HepG2 (cell line): ENCODE measurements at regions not wholly inside any gene's neighbourhood (a gene's known extent, or its start where the extent isn't known, plus 50 kb on each side); places are given as distances from the start of the nearest gene placed in this dataset.

ENCODE experiments used
- ATAC-seq: fragments of 200-7000 bp; cut with Tn5 transposase; 3 replicates; pipeline ENCODE4 v1.9.1; 2020; ENCODE audit warnings: mild to moderate bottlenecking, moderate library complexity
- BruUV-seq: library from RNA; stranded (reverse); fragments of 400-500 nt; replicated peaks from 2 replicates; lab custom pipeline; 2021; lab: Mats Ljungman, UMichigan
- CTCF ChIA-PET: fragments of 300-600 bp; formaldehyde crosslinking; extraction: SDS; loops from one replicate; lab custom pipeline; 2021; ENCODE audit warnings: low total read pairs, inconsistent platforms, low intra/inter-chr PET ratio; lab: Yijun Ruan, JAX
- POLR2A ChIA-PET: fragments of 350-600 bp; sonication (Branson Sonifier 250); formaldehyde crosslinking; loops from one replicate; lab custom pipeline; 2020; ENCODE audit warnings: antibody characterized with exemption, inconsistent platforms; lab: Yijun Ruan, JAX
- DNase-seq: peaks from one replicate; pipeline ENCODE4 v3.0.0-alpha.2; 2015; ENCODE audit warnings: low spot score
- FAIRE-seq: peaks from 3 replicates; lab custom pipeline; 2011; peaks lifted over from hg19 to GRCh38; lab: Jason Lieb, UNC
- H2AFZ ChIP-seq: one replicate; pipeline ENCODE4 v1.6.1; 2011; ENCODE audit warnings: low read length, inconsistent platforms
- H3K27ac ChIP-seq: fragments of 300-600 bp; 3 replicates; pipeline ENCODE4 v1.8.0; 2011; ENCODE audit warnings: mixed run types, mild to moderate bottlenecking, mixed read lengths, low read length, inconsistent platforms; ENCODE audit not compliant: insufficient read depth; ENCODE audit errors: extremely low read length
- H3K27me3 ChIP-seq, 2 experiments: fragments of 200-600 bp in 1 of 2; 2 replicates in 1 of 2; 3 replicates in 1 of 2; pipeline versions ENCODE4 v1.6.0 to v1.8.0; 2011; ENCODE audit warnings: low read length in 2 of 2, mild to moderate bottlenecking in 2 of 2, moderate library complexity in 2 of 2, inconsistent platforms in 1 of 2; ENCODE audit not compliant: insufficient read depth in 2 of 2, control insufficient read depth in 1 of 2
- H3K36me3 ChIP-seq, 2 experiments: fragments of 200-600 bp in 1 of 2; replicated peaks in 1 of 2; 2 replicates in 1 of 2; 3 replicates in 1 of 2; pipeline versions ENCODE4 v1.5.1 to v1.8.0; 2011; ENCODE audit warnings: low read length in 2 of 2, inconsistent platforms in 1 of 2; ENCODE audit not compliant: insufficient read depth in 2 of 2, control insufficient read depth in 1 of 2
- H3K4me1 ChIP-seq: 2 replicates; pipeline ENCODE4 v1.5.1; 2012; ENCODE audit warnings: low read length, inconsistent platforms; ENCODE audit not compliant: insufficient read depth
- H3K4me2 ChIP-seq: 2 replicates; pipeline ENCODE4 v1.6.0; 2011; ENCODE audit warnings: low read depth, low read length, inconsistent platforms
- H3K4me3 ChIP-seq, 3 experiments: fragments of 200-600 bp in 1 of 3; sonication (generic), shearing (Covaris generic) in 1 of 3; replicated peaks in 1 of 3; 2 replicates each; pipeline ENCODE4 v1.5.1; 2011 to 2016; ENCODE audit warnings: low read length in 3 of 3, inconsistent platforms in 2 of 3, low read depth in 2 of 3, mild to moderate bottlenecking in 2 of 3, control low read depth in 1 of 3, mixed read lengths in 1 of 3; ENCODE audit not compliant: insufficient read depth in 1 of 3
- H3K79me2 ChIP-seq: one replicate; pipeline ENCODE4 v1.6.1; 2011; ENCODE audit warnings: low read length, inconsistent platforms; ENCODE audit not compliant: insufficient read depth
- H3K9ac ChIP-seq: 2 replicates; pipeline ENCODE4 v1.6.0; 2011; ENCODE audit warnings: mild to moderate bottlenecking, low read depth, low read length, inconsistent platforms; ENCODE audit not compliant: insufficient read depth
- H3K9me3 ChIP-seq: 2 replicates; pipeline ENCODE4 v1.5.1; 2012; ENCODE audit warnings: mild to moderate bottlenecking, low read length
- H4K20me1 ChIP-seq: 2 replicates; pipeline ENCODE4 v1.6.0; 2011; ENCODE audit warnings: inconsistent platforms, mild to moderate bottlenecking, low read length, moderate library complexity; ENCODE audit not compliant: insufficient read depth
- CHCHD3 ChIP-seq: sonication (generic); formaldehyde crosslinking; IDR thresholded peaks from 2 replicates; pipeline ENCODE4 v1.8.0; 2022; ENCODE audit warnings: mild to moderate bottlenecking, missing genetic modification reagents, moderate library complexity
- CSRNP1 ChIP-seq: sonication (generic); formaldehyde crosslinking; IDR thresholded peaks from 2 replicates; pipeline ENCODE4 v1.8.1; 2023; ENCODE audit warnings: mild to moderate bottlenecking, missing genetic modification reagents
- ERF ChIP-seq: IDR thresholded peaks from 2 replicates; pipeline ENCODE4 v1.6.1; 2018; ENCODE audit warnings: missing biosample characterization, missing genetic modification reagents
- FOSL2 ChIP-seq: sonication (generic); formaldehyde crosslinking; IDR thresholded peaks from 2 replicates; pipeline ENCODE4 v1.4.0; 2020; ENCODE audit warnings: missing genetic modification reagents
- HHEX ChIP-seq: IDR thresholded peaks from 2 replicates; pipeline ENCODE4 v1.6.1; 2016; ENCODE audit warnings: control low read depth
- HOMEZ ChIP-seq: IDR thresholded peaks from 2 replicates; pipeline ENCODE4 v1.6.1; 2016; ENCODE audit warnings: low read depth
- HOXA7 ChIP-seq: sonication (generic); formaldehyde crosslinking; IDR thresholded peaks from 2 replicates; pipeline ENCODE4 v1.8.1; 2022; ENCODE audit warnings: mild to moderate bottlenecking, missing genetic modification reagents, moderate library complexity
- MAFF ChIP-seq: IDR thresholded peaks from 2 replicates; pipeline ENCODE4 v1.6.1; 2011; ENCODE audit warnings: low read depth, low read length, improper control_type of control experiment
- MBNL3 ChIP-seq: fragments of 250-450 bp; sonication (Bioruptor Pico); conservative IDR thresholded peaks from 2 replicates; pipeline ENCODE4 v1.8.0; 2022; ENCODE audit warnings: mild to moderate bottlenecking, inconsistent platforms
- NR1H2 ChIP-seq: sonication (generic); formaldehyde crosslinking; IDR thresholded peaks from 2 replicates; pipeline ENCODE4 v1.8.1; 2022; ENCODE audit warnings: low read depth, missing genetic modification reagents, borderline replicate concordance
- YEATS2 ChIP-seq: sonication (generic); formaldehyde crosslinking; IDR thresholded peaks from 2 replicates; pipeline ENCODE4 v1.4.0; 2020; ENCODE audit warnings: missing genetic modification reagents, borderline replicate concordance
- ZFP41 ChIP-seq: sonication (generic); formaldehyde crosslinking; IDR thresholded peaks from 2 replicates; pipeline ENCODE4 v1.4.0; 2020; ENCODE audit warnings: mild to moderate bottlenecking, missing genetic modification reagents, borderline replicate concordance
- ZFY ChIP-seq: sonication (generic); formaldehyde crosslinking; IDR thresholded peaks from 2 replicates; pipeline ENCODE4 v1.4.0; 2020; ENCODE audit warnings: missing genetic modification reagents
- ZNF790 ChIP-seq: sonication (generic); formaldehyde crosslinking; IDR thresholded peaks from 2 replicates; pipeline ENCODE4 v1.8.0; 2022; ENCODE audit warnings: missing genetic modification reagents, mild to moderate bottlenecking, borderline replicate concordance
- ZSCAN21 ChIP-seq: sonication (generic); formaldehyde crosslinking; IDR thresholded peaks from 2 replicates; pipeline ENCODE4 v1.8.0; 2022; ENCODE audit warnings: mild to moderate bottlenecking, missing genetic modification reagents, moderate library complexity, borderline replicate concordance
- ZSCAN30 ChIP-seq: sonication (generic); formaldehyde crosslinking; IDR thresholded peaks from 2 replicates; pipeline ENCODE4 v1.5.0; 2020; ENCODE audit warnings: mild to moderate bottlenecking, missing genetic modification reagents
- WGBS: methylation state at CpG from one replicate; pipeline ENCODE4 v1.1.6; 2017; ENCODE audit warnings: low lambda C conversion rate; 5-methylcytosine and 5-hydroxymethylcytosine counted together
- in situ Hi-C: cut with HindIII; loops from 2 replicates; pipeline ENCODE4 v1.10.0; 2017; ENCODE audit warnings: low pct_unique_long_range_greater_than_20kb; ENCODE audit not compliant: extremely low pct_ligation_motif_present
- intact Hi-C: fragments of 100-400 bp; cut with micrococcal nuclease; formaldehyde crosslinking; loops from one replicate; pipeline ENCODE4 v1.10.0; 2022; ENCODE audit not compliant: unreplicated experiment

- Histone ChIP-seq H3K9me3 (no peaks in the 10 kb centered on the region), H3K79me2 (no peaks in the 10 kb centered on the region), H3K27me3 (peaks cover 0 to 7% of the 10 kb centered on the region in 2 experiments; a peak in 1 of 5 replicates), H3K36me3 (no peaks in the 10 kb centered on the region), H3K4me2 (no peak overlapping the region), H3K27ac (no peak overlapping the region), H3K4me3 (no peak overlapping the region), H3K9ac (no peak overlapping the region), H2AFZ (no peak overlapping the region), H4K20me1 (no peaks in the 10 kb centered on the region), H3K4me1 (no peaks in the 10 kb centered on the region)
- intact Hi-C loops (no loop called here), in situ Hi-C loops (no loop called here)
- ATAC-seq (no peak), DNase-seq (no peak), FAIRE-seq (no peak)
- ChIA-PET CTCF (no interaction called here), POLR2A (no interaction called here)
- BruUV-seq, result no TSS peak
- TF ChIP-seq HHEX (CRISPR knock-in tag) (no peak), HOXA7 (CRISPR knock-in tag) (no peak)
These were observed 430.2 kb downstream of the EIPR1 start for GRCh38 chr2:2947406-2947805.

DNA sequence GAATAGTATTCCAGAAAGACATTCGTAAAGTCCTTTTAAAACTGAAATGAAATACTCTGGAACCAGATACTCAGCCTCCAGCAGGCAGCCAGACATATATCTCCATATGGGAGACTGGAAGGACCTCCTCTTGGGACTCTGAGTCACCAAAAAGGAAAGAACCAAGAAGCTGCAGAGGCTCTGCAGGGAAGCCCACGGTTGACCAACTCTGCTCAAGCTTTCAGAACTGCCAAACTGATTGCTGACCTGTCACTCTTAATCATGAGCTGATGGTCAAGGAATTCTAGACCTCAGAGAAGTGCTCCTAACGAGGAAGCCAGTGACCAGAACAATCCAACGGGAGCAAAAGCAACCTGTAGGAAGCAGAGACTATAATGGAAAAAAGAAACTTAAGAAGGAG, 434.7 kb downstream of the EIPR1 start:
- FAIRE-seq, result no peak
- Histone ChIP-seq H3K27ac (no peak overlapping the region), H3K36me3 (no peaks in the 10 kb centered on the region), H3K9me3 (no peaks in the 10 kb centered on the region), H3K9ac (no peak overlapping the region), H3K27me3 (0 out of 5 replicates have a peak, but pooled peaks cover 0 to 12% of the 10 kb centered on the region in 2 experiments), H3K4me1 (peaks cover 8% of the 10 kb centered on the region; the same call in 1 of the 2 replicates), H2AFZ (no peak overlapping the region), H4K20me1 (no peaks in the 10 kb centered on the region), H3K4me3 (no peak overlapping the region), H3K79me2 (no peaks in the 10 kb centered on the region), H3K4me2 (no peak overlapping the region)
- no peak for ATAC-seq
- DNase-seq, result no peak
- intact Hi-C loops (no loop called here), in situ Hi-C loops (no loop called here)
- BruUV-seq, result no TSS peak
- WGBS, result 26% methylated on average over 4 of the region's 4 CpGs
- ChIA-PET CTCF (no interaction called here), POLR2A (no interaction called here)
- TF ChIP-seq ZNF790 (CRISPR knock-in tag) (no peak), YEATS2 (CRISPR knock-in tag) (no peak), ZFP41 (CRISPR knock-in tag) (no peak), CHCHD3 (CRISPR knock-in tag) (no peak), NR1H2 (CRISPR knock-in tag) (no peak), MAFF (no peak), ZFY (no peak), ERF (no peak), ZSCAN30 (CRISPR knock-in tag) (no peak), MBNL3 (no peak), HOMEZ (no peak), CSRNP1 (no peak), FOSL2 (no peak), ZSCAN21 (CRISPR knock-in tag) (no peak)
